NOMO-1 treated with DMSO at 0.1 percent for 48 hours (cell line): ENCODE measurements at regions not wholly inside any gene's neighbourhood (a gene's known extent, or its start where the extent isn't known, plus 50 kb on each side); places are given as distances from the start of the nearest gene placed in this dataset.
"Not testable (repeated sequence)": the region's sequence is repeated elsewhere in the genome, so short reads cannot be mapped to it uniquely, and the experiment has no call there.

Experiments
- DNase-seq: peaks from one replicate; lab custom pipeline; 2025; ENCODE audit not compliant: unreplicated experiment; lab: John Stamatoyannopoulos, UW

- DNase-seq = not testable (repeated sequence)
Observed at GRCh38 chr2:89756616-89757015, 1065.1 kb downstream of the RPIA start.

DNA sequence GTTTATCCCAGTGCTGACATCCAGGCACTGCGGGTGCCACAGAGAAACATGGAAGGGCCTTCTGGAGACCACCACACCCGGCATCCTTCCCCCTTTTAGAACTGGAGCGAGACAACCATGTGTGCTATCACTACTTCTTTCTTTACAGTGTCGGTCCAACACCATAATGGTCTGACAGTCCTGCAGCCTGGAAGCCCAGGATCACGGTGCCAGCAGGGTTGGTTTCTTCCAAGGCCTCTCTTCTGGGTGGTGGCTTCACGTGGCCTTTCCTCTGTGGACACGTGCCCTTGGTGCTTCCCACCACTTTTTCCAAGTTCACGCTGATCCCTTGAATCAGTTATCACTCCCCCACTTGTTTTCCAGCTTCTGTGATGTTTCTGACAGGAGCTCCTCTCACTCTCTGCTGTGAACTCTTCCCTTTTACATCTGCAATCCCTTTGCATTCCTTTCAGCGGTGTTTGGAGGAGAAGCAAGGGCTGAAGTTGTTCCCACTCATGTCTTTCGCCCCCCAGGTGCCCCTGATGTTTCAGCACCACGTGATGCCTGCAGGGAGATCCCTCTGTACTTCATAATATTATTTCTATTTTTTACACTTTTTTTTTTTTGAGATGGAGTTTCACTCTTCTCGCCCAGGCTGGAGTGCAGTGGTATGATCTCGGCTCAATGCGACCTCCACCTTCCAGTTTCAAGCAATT, 1067.0 kb downstream of the RPIA start:
- not testable (repeated sequence) for DNase-seq

DNA sequence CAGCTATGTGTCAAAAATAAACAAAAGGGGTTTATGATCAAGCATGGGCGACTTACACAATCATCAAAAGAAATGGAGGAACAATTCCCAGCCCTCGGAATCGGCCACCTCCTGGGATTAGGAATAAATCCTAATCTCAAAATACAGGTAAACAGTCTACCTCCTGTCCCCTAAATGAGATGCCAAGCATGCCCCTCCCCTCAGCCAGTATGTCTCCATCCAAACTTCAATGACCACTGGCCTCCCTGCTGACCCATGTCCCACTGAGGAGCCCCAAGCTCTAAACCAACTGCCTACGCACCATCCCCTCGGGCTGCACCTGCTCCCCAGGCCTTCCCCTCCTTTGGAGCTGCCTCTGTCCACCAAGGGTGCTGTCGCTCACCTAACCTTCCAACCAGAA, 1069.3 kb downstream of the RPIA start:
- not testable (repeated sequence) for DNase-seq

GRCh38 chr2:89761171-89761570, 1069.7 kb downstream of the RPIA start:
- DNase-seq = not testable (repeated sequence)

- not testable (repeated sequence) for DNase-seq
Observed at GRCh38 chr2:89761863-89762262, 1070.4 kb downstream of the RPIA start.

DNA sequence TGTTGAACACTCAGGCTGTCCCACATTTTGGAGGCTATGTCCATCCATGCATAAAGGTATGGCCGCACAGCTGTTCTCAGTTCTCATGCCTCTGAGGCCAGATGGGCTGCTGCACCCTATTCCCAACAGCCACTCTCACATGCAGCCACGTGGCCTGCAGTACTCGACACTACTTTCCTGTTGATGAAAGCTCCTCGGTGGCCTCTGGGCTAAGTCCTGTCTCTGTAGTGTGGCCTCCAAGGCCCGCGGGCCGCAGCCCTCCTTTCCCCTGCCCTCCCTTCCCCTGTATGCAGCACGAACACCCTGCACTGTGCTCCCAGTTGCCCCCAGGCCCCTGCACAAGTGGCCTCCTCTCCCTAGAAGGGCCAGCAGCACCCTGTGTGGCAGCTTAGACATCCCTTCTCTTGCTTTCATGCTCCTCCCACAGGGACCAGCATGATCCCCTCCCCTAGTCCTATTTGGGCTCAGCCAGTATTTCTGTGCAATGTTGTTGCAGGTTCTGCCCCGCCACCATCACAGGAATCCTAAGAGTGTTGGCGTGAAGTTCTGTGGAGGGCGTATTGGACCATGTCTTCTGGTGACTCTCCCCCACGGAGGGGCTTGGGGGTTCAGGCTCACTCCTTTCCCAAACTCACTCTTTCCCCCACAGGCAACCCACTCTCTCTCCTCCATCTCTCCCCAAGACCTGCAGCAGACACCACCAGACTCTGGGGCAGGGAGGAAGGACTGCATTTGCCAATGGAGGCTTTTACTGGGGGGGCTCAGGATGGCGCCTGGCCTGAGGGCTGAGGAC, 1071.2 kb downstream of the RPIA start:
- not testable (repeated sequence) for DNase-seq

DNA sequence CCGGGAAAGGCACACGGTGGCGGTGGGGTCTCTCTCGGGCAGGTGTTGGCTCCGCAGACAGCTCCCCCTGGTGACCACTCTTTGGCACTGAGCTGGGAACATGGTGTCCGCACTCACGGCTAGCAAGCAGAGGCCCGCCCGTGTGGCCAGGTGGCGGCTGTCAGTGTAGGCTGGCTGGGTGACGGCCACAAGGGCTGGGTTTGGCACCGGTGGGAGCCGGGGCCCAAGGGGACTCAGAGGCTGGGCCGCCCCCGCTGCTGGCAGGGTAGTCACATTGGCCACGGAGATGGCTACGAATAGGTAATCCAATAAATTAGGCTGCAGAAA, 1071.7 kb downstream of the RPIA start:
- DNase-seq = no peak

GRCh38 chr2:89763581-89764485, 1072.4 kb downstream of the RPIA start:
- DNase-seq = no peak

GRCh38 chr2:89764571-89765360, 1073.3 kb downstream of the RPIA start:
- DNase-seq = not testable (repeated sequence)

DNA sequence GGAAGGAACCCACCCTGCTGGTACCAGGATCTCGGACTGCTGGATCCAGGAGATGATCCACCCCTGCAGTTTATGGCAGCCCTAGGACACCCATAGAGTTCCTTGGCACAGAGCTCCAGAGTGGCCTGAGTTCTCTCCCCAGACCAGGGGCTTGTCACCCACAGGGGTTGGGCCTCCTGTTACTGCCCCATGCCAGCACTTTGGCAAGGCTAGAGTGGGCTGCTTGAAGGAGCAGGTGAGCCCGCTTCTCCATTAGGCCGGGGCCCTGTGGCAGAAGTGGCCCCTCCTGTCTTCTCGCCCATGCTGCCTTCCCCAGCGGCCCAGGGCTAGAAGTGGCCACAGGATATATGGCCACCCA, 1073.9 kb downstream of the RPIA start:
- not testable (repeated sequence) for DNase-seq

GRCh38 chr2:89766141-89766990, 1074.9 kb downstream of the RPIA start:
- DNase-seq = not testable (repeated sequence)

GRCh38 chr2:89767058-89767457, 1075.6 kb downstream of the RPIA start:
- not testable (repeated sequence) for DNase-seq

DNA sequence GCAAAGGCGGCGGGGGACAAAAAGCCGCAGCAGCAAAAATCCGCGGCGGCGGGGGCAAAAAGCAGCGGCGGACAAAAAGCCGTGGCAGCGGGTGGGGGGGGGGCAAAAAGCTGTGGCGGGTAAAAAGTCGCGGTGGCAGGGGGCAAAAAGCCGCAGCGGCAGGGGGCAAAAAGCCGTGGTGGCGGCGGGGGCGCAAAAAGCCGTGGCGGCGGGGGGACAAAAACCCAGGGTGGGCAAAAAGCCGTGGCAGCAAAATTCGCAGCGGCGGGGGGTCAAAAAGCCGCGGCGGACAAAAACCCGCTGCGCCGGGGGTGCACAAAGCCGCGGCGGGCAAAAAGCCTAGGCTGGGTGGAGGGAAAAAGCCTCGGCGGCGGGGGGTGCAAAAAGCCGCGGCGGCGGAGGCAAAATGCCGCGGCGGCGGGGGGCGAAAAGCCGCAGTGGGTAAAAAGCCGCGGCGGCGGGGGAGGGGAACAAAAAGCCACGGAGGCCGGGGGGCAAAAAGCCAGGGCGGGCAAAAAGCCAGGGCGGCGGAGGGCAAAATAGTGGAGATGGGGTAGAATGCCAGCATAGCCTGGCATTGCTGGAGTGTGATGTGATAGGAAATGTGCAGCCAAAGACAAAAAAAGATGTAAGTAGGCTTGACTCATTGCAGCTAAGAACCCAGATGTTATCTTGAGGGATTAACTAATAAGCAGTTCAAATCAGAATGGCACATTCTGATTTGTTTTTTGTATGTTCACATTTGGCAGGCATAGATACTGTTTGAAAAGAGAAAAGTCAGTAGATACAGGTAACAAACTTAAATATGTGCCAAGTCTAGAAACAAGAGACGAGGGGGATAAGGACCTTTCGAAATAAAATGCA, 1076.3 kb downstream of the RPIA start:
- no peak for DNase-seq

DNA sequence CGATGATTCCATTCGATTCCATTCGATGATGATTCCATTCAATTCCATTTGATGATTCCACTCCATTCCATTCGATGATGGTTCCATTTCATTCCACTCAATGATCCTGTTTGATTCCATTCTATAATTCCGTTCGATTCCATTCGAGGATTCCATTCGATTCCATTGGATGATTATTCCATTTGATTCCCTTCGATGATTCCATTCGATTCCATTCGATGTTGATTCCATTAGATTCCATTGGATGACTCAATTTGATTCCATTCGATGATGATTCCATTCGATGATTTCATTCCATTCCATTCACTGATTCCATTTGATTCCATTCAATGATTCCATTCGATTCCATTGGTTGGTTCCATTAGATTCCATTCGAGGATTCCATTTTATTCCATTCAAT, 1084.4 kb downstream of the RPIA start:
- no peak for DNase-seq

DNA sequence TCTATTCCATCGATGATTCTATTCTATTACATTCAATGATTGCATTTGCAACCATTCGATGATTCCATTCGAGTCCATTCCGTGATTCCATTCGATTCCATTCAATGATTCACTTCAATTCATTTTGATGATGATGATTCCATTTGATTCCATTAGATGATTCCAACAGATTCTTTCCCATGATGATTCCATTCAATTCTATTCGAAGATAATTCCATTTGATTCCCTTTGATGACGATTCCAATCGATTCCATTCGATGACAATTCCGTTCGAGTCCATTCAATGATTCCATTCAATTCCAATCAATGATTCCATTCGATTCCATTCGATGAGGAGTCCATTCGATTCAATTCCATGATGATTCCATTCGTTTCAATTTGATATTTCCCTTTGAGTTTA, 1088.8 kb downstream of the RPIA start:
- no peak for DNase-seq

DNA sequence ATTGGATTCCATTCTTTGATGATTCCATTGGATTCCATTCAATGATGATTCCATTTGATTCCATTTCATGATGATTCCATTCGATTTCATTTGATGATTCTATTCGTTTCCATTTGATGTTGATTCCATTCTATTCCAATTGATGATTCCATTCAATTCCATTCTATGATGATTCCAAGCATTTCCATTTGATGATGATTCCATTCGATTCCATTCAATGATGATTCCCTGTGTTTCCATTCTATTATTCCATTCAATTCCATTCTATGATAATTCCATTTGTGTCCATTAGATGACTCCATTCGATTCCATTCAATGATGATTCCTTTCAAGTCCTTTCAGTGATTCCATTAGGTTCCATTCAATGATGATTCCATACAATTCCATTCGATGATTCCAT, 1090.5 kb downstream of the RPIA start:
- no peak for DNase-seq

- DNase-seq = no peak
Observed at GRCh38 chr2:89784960-89785359, 1093.5 kb downstream of the RPIA start.

GRCh38 chr2:89785528-89785927, 1094.1 kb downstream of the RPIA start:
- DNase-seq = not testable (repeated sequence)

GRCh38 chr2:89786642-89787041, 1095.2 kb downstream of the RPIA start:
- DNase-seq = not testable (repeated sequence)
